GM12878 (cell line): ENCODE measurements at regions not wholly inside any gene's neighbourhood (a gene's known extent, or its start where the extent isn't known, plus 50 kb on each side); places are given as distances from the start of the nearest gene placed in this dataset.

Experiments
- ATAC-seq: fragments of 200-7000 bp; cut with Tn5 transposase; 3 replicates; pipeline ENCODE4 v1.9.1; 2020; ENCODE audit warnings: mild to moderate bottlenecking, moderate library complexity
- BruUV-seq: library from RNA; stranded (reverse); fragments of 400-500 nt; replicated peaks from 2 replicates; lab custom pipeline; 2021; lab: Mats Ljungman, UMichigan
- CTCF ChIA-PET: fragments of 300-600 bp; sonication (Branson Sonifier 250); formaldehyde crosslinking; extraction: SDS; loops from one replicate; lab custom pipeline; 2021; ENCODE audit warnings: inconsistent platforms; lab: Yijun Ruan, JAX
- POLR2A ChIA-PET: fragments of 350-600 bp; formaldehyde crosslinking; extraction: SDS; loops from one replicate; lab custom pipeline; 2021; ENCODE audit warnings: inconsistent platforms; lab: Charles Lee
- RAD21 ChIA-PET: fragments of 300-600 bp; sonication (Branson Sonifier 250); formaldehyde crosslinking; loops from one replicate; lab custom pipeline; 2023; ENCODE audit warnings: antibody characterized with exemption; ENCODE audit not compliant: unreplicated experiment; lab: Charles Lee
- SMC1A ChIA-PET: fragments of 300-600 bp; sonication (Branson Sonifier 250); formaldehyde crosslinking; loops from one replicate; lab custom pipeline; 2023; ENCODE audit not compliant: unreplicated experiment, uncharacterized antibody; lab: Charles Lee
- DNase-seq: peaks from one replicate; pipeline ENCODE4 v3.0.0-alpha.2; 2011; ENCODE audit warnings: low read depth, low spot score
- FAIRE-seq: peaks from 3 replicates; lab custom pipeline; 2011; peaks lifted over from hg19 to GRCh38; lab: Jason Lieb, UNC
- H2AFZ ChIP-seq: 2 replicates; pipeline ENCODE4 v1.6.0; 2011; ENCODE audit warnings: low read depth, low read length, control low read depth; ENCODE audit not compliant: control insufficient read depth
- H3K27ac ChIP-seq: 2 replicates; pipeline ENCODE4 v1.5.1; 2011; ENCODE audit warnings: control low read depth; ENCODE audit not compliant: control insufficient read depth, insufficient read depth
- H3K27me3 ChIP-seq, 2 experiments: replicated peaks in 1 of 2; 2 replicates each; pipeline versions ENCODE4 v1.6.0 to v1.6.1; 2011; ENCODE audit warnings: low read length in 1 of 2; ENCODE audit not compliant: control insufficient read depth in 2 of 2, insufficient read depth in 2 of 2
- H3K36me3 ChIP-seq, 2 experiments: 2 replicates each; pipeline ENCODE4 v1.5.1; 2011; ENCODE audit warnings: low read length in 1 of 2; ENCODE audit not compliant: control insufficient read depth in 2 of 2, insufficient read depth in 2 of 2
- H3K4me1 ChIP-seq: 2 replicates; pipeline ENCODE4 v1.6.1; 2011; ENCODE audit warnings: mild to moderate bottlenecking, low read length, moderate library complexity, mixed read lengths; ENCODE audit not compliant: control insufficient read depth, insufficient read depth
- H3K4me2 ChIP-seq: 2 replicates; pipeline ENCODE4 v1.6.0; 2011; ENCODE audit warnings: control low read depth; ENCODE audit not compliant: control insufficient read depth, insufficient read depth
- H3K4me3 ChIP-seq: fragments of 200-600 bp; sonication (generic); 2 replicates; pipeline ENCODE4 v1.5.1; 2016
- H3K79me2 ChIP-seq: 2 replicates; pipeline ENCODE4 v1.6.0; 2011; ENCODE audit warnings: low read length; ENCODE audit not compliant: control insufficient read depth, insufficient read depth
- H3K9ac ChIP-seq: 2 replicates; pipeline ENCODE4 v1.8.0; 2011; ENCODE audit warnings: low read length, control low read depth, mixed read lengths; ENCODE audit not compliant: control insufficient read depth, insufficient read depth
- H3K9me3 ChIP-seq: replicated peaks from 3 replicates; pipeline ENCODE4 v1.5.1; 2011; ENCODE audit warnings: mild to moderate bottlenecking, low read length; ENCODE audit not compliant: control insufficient read depth, insufficient read depth
- H4K20me1 ChIP-seq: 2 replicates; pipeline ENCODE4 v1.6.0; 2011; ENCODE audit not compliant: control insufficient read depth, insufficient read depth
- ATF7 ChIP-seq: fragments of 450-650 bp; IDR thresholded peaks from 2 replicates; pipeline ENCODE4 v1.6.1; 2016; ENCODE audit warnings: low read depth, mild to moderate bottlenecking
- BHLHE40 ChIP-seq, 2 experiments: fragments of 450-650 bp in 1 of 2; IDR thresholded peaks; 2 replicates each; pipeline ENCODE4 v1.6.1; 2011 to 2017; ENCODE audit warnings: low read depth in 2 of 2, borderline replicate concordance in 1 of 2, improper control_type of control experiment in 1 of 2, low read length in 1 of 2, mild to moderate bottlenecking in 1 of 2
- CHD4 ChIP-seq: fragments of 200-600 bp; sonication (generic); IDR thresholded peaks from 2 replicates; pipeline ENCODE4 v1.6.1; 2016; ENCODE audit warnings: mild to moderate bottlenecking
- EGR1 ChIP-seq, 2 experiments: IDR thresholded peaks; 1 replicate in 1 of 2; 2 replicates in 1 of 2; pipeline ENCODE4 v1.6.1; 2011 to 2012; ENCODE audit warnings: low read depth in 2 of 2, low read length in 2 of 2, borderline replicate concordance in 1 of 2, mild to moderate bottlenecking in 1 of 2, moderate library complexity in 1 of 2
- GABPA ChIP-seq: IDR thresholded peaks from 2 replicates; pipeline ENCODE4 v1.6.1; 2014; ENCODE audit warnings: antibody characterized with exemption, low read depth, mild to moderate bottlenecking, inconsistent platforms
- POLR2A ChIP-seq: IDR thresholded peaks from 2 replicates; pipeline ENCODE4 v1.6.1; 2011; ENCODE audit warnings: low read depth, mild to moderate bottlenecking, low read length
- SUZ12 ChIP-seq: fragments of 200-600 bp; sonication (generic); IDR thresholded peaks from one replicate; pipeline ENCODE4 v1.6.1; 2018; ENCODE audit warnings: antibody characterized with exemption, mild to moderate bottlenecking; ENCODE audit not compliant: unreplicated experiment
- TCF3 ChIP-seq: IDR thresholded peaks from 2 replicates; pipeline ENCODE4 v1.6.1; 2012; ENCODE audit warnings: low read depth, mild to moderate bottlenecking, low read length, borderline replicate concordance; ENCODE audit not compliant: insufficient read depth
- ZNF207 ChIP-seq: fragments of 450-650 bp; IDR thresholded peaks from 2 replicates; pipeline ENCODE4 v1.6.1; 2014; ENCODE audit warnings: antibody characterized with exemption, mild to moderate bottlenecking, borderline replicate concordance
- ZNF622 ChIP-seq: fragments of 450-650 bp; IDR thresholded peaks from 2 replicates; pipeline ENCODE4 v1.6.1; 2017; ENCODE audit warnings: mild to moderate bottlenecking, inconsistent platforms
- WGBS: methylation state at CpG from one replicate; pipeline ENCODE4 v1.1.6; 2016; ENCODE audit warnings: low lambda C conversion rate; ENCODE audit not compliant: insufficient replicate concordance, insufficient coverage; ENCODE audit errors: missing lambda C conversion rate; 5-methylcytosine and 5-hydroxymethylcytosine counted together
- in situ Hi-C: fragments of 300-500 bp; cut with MboI; formaldehyde crosslinking; loops from 9 replicates; pipeline ENCODE4 v1.14.3; 2018; ENCODE audit warnings: mixed read lengths
- intact Hi-C: fragments of 100-400 bp; cut with micrococcal nuclease; formaldehyde crosslinking; loops from one replicate; pipeline ENCODE4 v1.14.2; 2022; ENCODE audit not compliant: unreplicated experiment
- TF ChIP-seq, protein P1 (sequence below): IDR thresholded peaks from 2 replicates; pipeline ENCODE4 v1.6.1; 2012; ENCODE audit warnings: low read length, inconsistent platforms
- TF ChIP-seq, protein P2 (sequence below): IDR thresholded peaks from 2 replicates; pipeline ENCODE4 v1.6.1; 2012; ENCODE audit warnings: mild to moderate bottlenecking, low read depth, low read length

DNA sequence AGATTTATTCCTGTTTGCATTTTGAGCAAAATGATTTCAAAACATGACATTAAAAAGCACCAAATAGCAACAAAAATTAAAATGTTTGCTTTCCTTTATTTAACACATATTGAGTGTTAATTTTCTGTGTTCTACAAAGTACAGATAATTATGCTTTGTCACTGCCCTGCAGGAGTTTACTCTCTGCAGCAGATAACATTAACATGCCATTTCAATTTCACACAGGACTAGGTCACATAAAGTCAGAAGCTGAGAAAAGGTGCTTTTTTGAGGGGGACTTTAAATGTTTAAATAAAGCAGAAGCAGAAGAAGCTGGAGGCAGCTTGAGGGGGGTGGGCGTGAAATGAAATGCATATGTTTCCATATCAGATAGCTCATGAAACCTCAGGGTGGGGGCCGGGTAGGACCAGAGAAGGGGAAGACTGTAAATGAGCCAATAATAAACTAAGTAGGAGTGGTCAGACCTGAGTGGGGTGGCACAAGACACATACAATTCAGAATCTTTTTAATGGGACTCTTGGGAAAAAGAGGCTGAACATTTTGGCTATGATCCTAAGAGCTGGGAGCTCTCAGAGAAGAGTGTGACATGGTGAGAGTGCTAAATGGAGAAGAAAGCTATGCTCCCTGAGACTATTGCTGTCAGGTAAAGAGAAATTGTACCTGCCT lies 387.5 kb downstream of the FAM170A start:
- Histone ChIP-seq H3K36me3 (no peaks in the 10 kb centered on the region), H2AFZ (no peak overlapping the region), H4K20me1 (no peaks in the 10 kb centered on the region), H3K4me2 (no peak overlapping the region), H3K27ac (no peak overlapping the region), H3K27me3 (no peaks in the 10 kb centered on the region), H3K9me3 (no peaks in the 10 kb centered on the region), H3K9ac (no peak overlapping the region), H3K4me1 (no peaks in the 10 kb centered on the region), H3K79me2 (no peaks in the 10 kb centered on the region), H3K4me3 (no peak overlapping the region)
- SMC1A ChIA-PET: interaction anchor here (1.8 kb wide), 1 partner anchor 15 kb away, joined by 4 read pairs; no protein-coding TSS in a partner anchor
- DNase-seq (no peak), ATAC-seq (no peak; the same call in 2 of the 3 replicates), FAIRE-seq (no peak)
- WGBS: 0% methylated on average over 2 of the region's 2 CpGs
- no TSS peak for BruUV-seq
- POLR2A ChIA-PET: no interaction called here
- CTCF ChIA-PET: interaction anchor here (0.6 kb wide), 1 partner anchor 12 kb away, joined by 3 read pairs; no protein-coding TSS in a partner anchor
- RAD21 ChIA-PET: interaction anchor here (0.6 kb wide), 1 partner anchor 173 kb away, joined by 3 read pairs; no protein-coding TSS in a partner anchor
- in situ Hi-C loops: no loop called here
- TF ChIP-seq, protein P1, sequence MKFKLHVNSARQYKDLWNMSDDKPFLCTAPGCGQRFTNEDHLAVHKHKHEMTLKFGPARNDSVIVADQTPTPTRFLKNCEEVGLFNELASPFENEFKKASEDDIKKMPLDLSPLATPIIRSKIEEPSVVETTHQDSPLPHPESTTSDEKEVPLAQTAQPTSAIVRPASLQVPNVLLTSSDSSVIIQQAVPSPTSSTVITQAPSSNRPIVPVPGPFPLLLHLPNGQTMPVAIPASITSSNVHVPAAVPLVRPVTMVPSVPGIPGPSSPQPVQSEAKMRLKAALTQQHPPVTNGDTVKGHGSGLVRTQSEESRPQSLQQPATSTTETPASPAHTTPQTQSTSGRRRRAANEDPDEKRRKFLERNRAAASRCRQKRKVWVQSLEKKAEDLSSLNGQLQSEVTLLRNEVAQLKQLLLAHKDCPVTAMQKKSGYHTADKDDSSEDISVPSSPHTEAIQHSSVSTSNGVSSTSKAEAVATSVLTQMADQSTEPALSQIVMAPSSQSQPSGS: no peak
- TF ChIP-seq POLR2A (no peak), ATF7 (no peak), TCF3 (no peak), CHD4 (no peak), GABPA (no peak), EGR1 (IDR thresholded peaks at IDR 0.05; ENCODE audit: borderline replicate concordance in 1 of 2, low read depth in 2 of 2, low read length in 2 of 2) (no peak), SUZ12 (no peak), BHLHE40 (IDR thresholded peaks at IDR 0.05; ENCODE audit: borderline replicate concordance in 1 of 2, low read depth in 2 of 2, low read length in 1 of 2) (no peak), ZNF622 (no peak), ZNF207 (no peak)
- TF ChIP-seq, protein P2, sequence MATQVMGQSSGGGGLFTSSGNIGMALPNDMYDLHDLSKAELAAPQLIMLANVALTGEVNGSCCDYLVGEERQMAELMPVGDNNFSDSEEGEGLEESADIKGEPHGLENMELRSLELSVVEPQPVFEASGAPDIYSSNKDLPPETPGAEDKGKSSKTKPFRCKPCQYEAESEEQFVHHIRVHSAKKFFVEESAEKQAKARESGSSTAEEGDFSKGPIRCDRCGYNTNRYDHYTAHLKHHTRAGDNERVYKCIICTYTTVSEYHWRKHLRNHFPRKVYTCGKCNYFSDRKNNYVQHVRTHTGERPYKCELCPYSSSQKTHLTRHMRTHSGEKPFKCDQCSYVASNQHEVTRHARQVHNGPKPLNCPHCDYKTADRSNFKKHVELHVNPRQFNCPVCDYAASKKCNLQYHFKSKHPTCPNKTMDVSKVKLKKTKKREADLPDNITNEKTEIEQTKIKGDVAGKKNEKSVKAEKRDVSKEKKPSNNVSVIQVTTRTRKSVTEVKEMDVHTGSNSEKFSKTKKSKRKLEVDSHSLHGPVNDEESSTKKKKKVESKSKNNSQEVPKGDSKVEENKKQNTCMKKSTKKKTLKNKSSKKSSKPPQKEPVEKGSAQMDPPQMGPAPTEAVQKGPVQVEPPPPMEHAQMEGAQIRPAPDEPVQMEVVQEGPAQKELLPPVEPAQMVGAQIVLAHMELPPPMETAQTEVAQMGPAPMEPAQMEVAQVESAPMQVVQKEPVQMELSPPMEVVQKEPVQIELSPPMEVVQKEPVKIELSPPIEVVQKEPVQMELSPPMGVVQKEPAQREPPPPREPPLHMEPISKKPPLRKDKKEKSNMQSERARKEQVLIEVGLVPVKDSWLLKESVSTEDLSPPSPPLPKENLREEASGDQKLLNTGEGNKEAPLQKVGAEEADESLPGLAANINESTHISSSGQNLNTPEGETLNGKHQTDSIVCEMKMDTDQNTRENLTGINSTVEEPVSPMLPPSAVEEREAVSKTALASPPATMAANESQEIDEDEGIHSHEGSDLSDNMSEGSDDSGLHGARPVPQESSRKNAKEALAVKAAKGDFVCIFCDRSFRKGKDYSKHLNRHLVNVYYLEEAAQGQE: no peak
- TF ChIP-seq, all 136 proteins: peak for 0
- intact Hi-C loops: no loop called here
